ENCODE measurements at regions not wholly inside any gene's neighbourhood (a gene's known extent, or its start where the extent isn't known, plus 50 kb on each side); places are given as distances from the start of the nearest gene placed in this dataset.

GRCh38 chr6:150651808-150652470 lies 52.3 kb downstream of the PLEKHG1 start:
- no peak overlapping the region for H3K4me3 ChIP-seq (ENCODE audit: low read length)
- no peak for DNase-seq (ENCODE audit: low read depth)
- TF ChIP-seq, protein P1, sequence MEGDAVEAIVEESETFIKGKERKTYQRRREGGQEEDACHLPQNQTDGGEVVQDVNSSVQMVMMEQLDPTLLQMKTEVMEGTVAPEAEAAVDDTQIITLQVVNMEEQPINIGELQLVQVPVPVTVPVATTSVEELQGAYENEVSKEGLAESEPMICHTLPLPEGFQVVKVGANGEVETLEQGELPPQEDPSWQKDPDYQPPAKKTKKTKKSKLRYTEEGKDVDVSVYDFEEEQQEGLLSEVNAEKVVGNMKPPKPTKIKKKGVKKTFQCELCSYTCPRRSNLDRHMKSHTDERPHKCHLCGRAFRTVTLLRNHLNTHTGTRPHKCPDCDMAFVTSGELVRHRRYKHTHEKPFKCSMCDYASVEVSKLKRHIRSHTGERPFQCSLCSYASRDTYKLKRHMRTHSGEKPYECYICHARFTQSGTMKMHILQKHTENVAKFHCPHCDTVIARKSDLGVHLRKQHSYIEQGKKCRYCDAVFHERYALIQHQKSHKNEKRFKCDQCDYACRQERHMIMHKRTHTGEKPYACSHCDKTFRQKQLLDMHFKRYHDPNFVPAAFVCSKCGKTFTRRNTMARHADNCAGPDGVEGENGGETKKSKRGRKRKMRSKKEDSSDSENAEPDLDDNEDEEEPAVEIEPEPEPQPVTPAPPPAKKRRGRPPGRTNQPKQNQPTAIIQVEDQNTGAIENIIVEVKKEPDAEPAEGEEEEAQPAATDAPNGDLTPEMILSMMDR (IDR thresholded peaks at IDR 0.05; ENCODE audit: insufficient read depth, low read depth, low read length, missing control alignments) = no peak

GRCh38 chr6:150652848-150653613 lies 53.3 kb downstream of the PLEKHG1 start:
- TF ChIP-seq, protein P1 (IDR thresholded peaks at IDR 0.05; ENCODE audit: insufficient read depth, low read depth, low read length, missing control alignments) = no peak
- DNase-seq (ENCODE audit: low read depth) = peak; percentile 38
- no peak overlapping the region for H3K4me3 ChIP-seq (ENCODE audit: low read length)

GRCh38 chr6:150654608-150655007 lies 54.9 kb downstream of the PLEKHG1 start:
- no peak overlapping the region for H3K4me3 ChIP-seq (ENCODE audit: low read length)
- TF ChIP-seq, protein P1 (IDR thresholded peaks at IDR 0.05; ENCODE audit: insufficient read depth, low read depth, low read length, missing control alignments) = no peak
- no peak for DNase-seq (ENCODE audit: low read depth)

DNA sequence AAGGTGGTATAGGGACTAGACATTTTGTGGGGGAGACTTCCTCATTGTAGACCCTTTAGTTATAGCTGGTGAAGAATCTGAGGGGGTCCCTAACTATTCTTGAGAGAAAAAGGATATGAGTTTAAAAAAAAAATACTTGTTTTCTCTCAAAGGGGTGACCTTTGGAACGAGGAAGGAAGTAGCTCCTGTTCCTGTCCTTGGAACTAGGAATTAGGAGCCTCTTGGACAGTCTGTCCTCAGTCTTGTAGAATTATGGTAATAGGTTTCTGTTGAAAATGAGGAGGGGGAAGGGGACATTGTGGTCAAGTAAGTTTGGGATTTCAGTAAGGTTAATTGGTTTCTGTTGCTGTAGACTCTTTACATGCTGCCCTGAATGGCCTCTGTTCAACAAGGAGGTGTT lies 56.5 kb downstream of the PLEKHG1 start:
- TF ChIP-seq, protein P1 (IDR thresholded peaks at IDR 0.05; ENCODE audit: insufficient read depth, low read depth, low read length, missing control alignments) = no peak
- no peak for DNase-seq (ENCODE audit: low read depth)

GRCh38 chr6:150658421-150658820 lies 58.7 kb downstream of the PLEKHG1 start:
- H3K4me3 ChIP-seq (ENCODE audit: low read length) = no peak overlapping the region
- no peak for DNase-seq (ENCODE audit: low read depth)
- TF ChIP-seq, protein P1 (IDR thresholded peaks at IDR 0.05; ENCODE audit: insufficient read depth, low read depth, low read length, missing control alignments) = no peak

More for the DNA sequence above, 56.5 kb downstream of the PLEKHG1 start:
- H3K4me3 ChIP-seq (ENCODE audit: low read length) = no peak overlapping the region

- TF ChIP-seq, protein P1 (IDR thresholded peaks at IDR 0.05; ENCODE audit: insufficient read depth, low read depth, low read length, missing control alignments) = no peak
- DNase-seq (ENCODE audit: low read depth) = peak; percentile 32
- H3K4me3 ChIP-seq (ENCODE audit: low read length) = no peak overlapping the region
These were observed 59.5 kb downstream of the PLEKHG1 start for GRCh38 chr6:150659046-150659763.
